B cell (primary cell): ENCODE measurements at regions not wholly inside any gene's neighbourhood (a gene's known extent, or its start where the extent isn't known, plus 50 kb on each side); places are given as distances from the start of the nearest gene placed in this dataset.

Source experiments
- ATAC-seq: fragments of 200-7000 bp; cut with Tn5 transposase; one replicate; pipeline ENCODE4 v1.10.0; 2021; ENCODE audit warnings: low read depth, mild to moderate bottlenecking, moderate number of reproducible peaks, moderate library complexity
- CTCF ChIA-PET: fragments of 350-600 bp; sonication (Branson Sonifier 250); formaldehyde crosslinking; loops from one replicate; lab custom pipeline; 2021; ENCODE audit warnings: antibody characterized with exemption, inconsistent platforms; lab: Charles Lee
- POLR2A ChIA-PET: fragments of 350-600 bp; sonication (Branson Sonifier 250); formaldehyde crosslinking; loops from one replicate; lab custom pipeline; 2021; ENCODE audit warnings: antibody characterized with exemption; lab: Charles Lee
- DNase-seq: peaks from one replicate; pipeline ENCODE4 v3.0.0; 2013
- H2AFZ ChIP-seq: 2 replicates; pipeline ENCODE4 v1.6.1; 2012; ENCODE audit warnings: mild to moderate bottlenecking, low read depth, low read length; ENCODE audit not compliant: insufficient read depth, poor library complexity, severe bottlenecking
- H3K27ac ChIP-seq, 2 donors: 1 replicate in 1 of 2; 2 replicates in 1 of 2; pipeline ENCODE4 v1.5.1; 2012 to 2013; ENCODE audit warnings: low read length in 2 of 2, mild to moderate bottlenecking in 2 of 2, moderate library complexity in 1 of 2
- H3K27me3 ChIP-seq, 4 experiments: fragments of 200-600 bp in 1 of 4; sonication (generic) in 1 of 4; replicated peaks in 1 of 4; 1 replicate in 2 of 4; 2 replicates in 2 of 4; pipeline versions ENCODE4 v1.6.1 to v1.7.0; 2013 to 2016; ENCODE audit warnings: low read length in 3 of 4, mild to moderate bottlenecking in 2 of 4, mixed read lengths in 1 of 4, moderate library complexity in 1 of 4; ENCODE audit not compliant: insufficient read depth in 4 of 4, control insufficient read depth in 3 of 4; ENCODE audit errors: control extremely low read depth in 1 of 4
- H3K36me3 ChIP-seq, 2 experiments: replicated peaks in 1 of 2; 1 replicate in 1 of 2; 2 replicates in 1 of 2; pipeline versions ENCODE4 v1.6.1 to v1.7.1; 2013; ENCODE audit warnings: low read length in 1 of 2; ENCODE audit not compliant: insufficient read depth in 2 of 2, control insufficient read depth in 1 of 2; ENCODE audit errors: control extremely low read depth in 1 of 2, extremely low read depth in 1 of 2
- H3K4me1 ChIP-seq, 2 donors: fragments of 200-600 bp in 1 of 2; sonication (generic) in 1 of 2; 1 replicate in 1 of 2; 2 replicates in 1 of 2; pipeline versions ENCODE4 v1.5.1 to v1.6.1; 2013 to 2017; ENCODE audit warnings: low read length in 2 of 2; ENCODE audit not compliant: control insufficient read depth in 2 of 2, insufficient read depth in 2 of 2
- H3K4me2 ChIP-seq: replicated peaks from 2 replicates; pipeline ENCODE3; 2012; ENCODE audit warnings: mild to moderate bottlenecking, low read depth, low read length; ENCODE audit not compliant: poor library complexity, severe bottlenecking
- H3K4me3 ChIP-seq, 5 experiments: fragments of 200-600 bp in 1 of 5; sonication (generic) in 1 of 5; 1 replicate in 3 of 5; 2 replicates in 2 of 5; pipeline versions ENCODE4 v1.5.1 to v1.7.0; 2011 to 2016; ENCODE audit warnings: low read length in 4 of 5, mild to moderate bottlenecking in 4 of 5, low read depth in 2 of 5, control low read depth in 1 of 5, moderate library complexity in 1 of 5; ENCODE audit not compliant: insufficient read depth in 1 of 5; ENCODE audit errors: control extremely low read depth in 1 of 5, extremely low read depth in 1 of 5
- H3K79me2 ChIP-seq: fragments of 200-600 bp; sonication (generic); one replicate; pipeline ENCODE4 v1.6.0; 2016; ENCODE audit warnings: low read length; ENCODE audit not compliant: control insufficient read depth, insufficient read depth
- H3K9ac ChIP-seq: fragments of 200-600 bp; sonication (generic); 2 replicates; pipeline ENCODE4 v1.6.1; 2017; ENCODE audit warnings: mild to moderate bottlenecking, low read length, moderate library complexity
- H3K9me3 ChIP-seq, 3 donors: one replicate each; pipeline versions ENCODE4 v1.6.1 to v1.7.1; 2013; ENCODE audit warnings: low read length in 2 of 3; ENCODE audit not compliant: control insufficient read depth in 2 of 3, insufficient read depth in 1 of 3; ENCODE audit errors: control extremely low read depth in 1 of 3
- H4K20me1 ChIP-seq: 2 replicates; pipeline ENCODE4 v1.6.0; 2012; ENCODE audit warnings: mild to moderate bottlenecking, low read length; ENCODE audit not compliant: insufficient read depth, control insufficient read depth, poor library complexity, severe bottlenecking
- H3K27ac Mint-ChIP-seq: one replicate; pipeline ENCODE4 v1.8.0; 2021; ENCODE audit warnings: mixed read lengths
- H3K27me3 Mint-ChIP-seq: one replicate; pipeline ENCODE4 v1.8.0; 2021; ENCODE audit warnings: mixed read lengths
- H3K4me1 Mint-ChIP-seq: one replicate; pipeline ENCODE4 v1.8.0; 2021; ENCODE audit warnings: mixed read lengths
- H3K4me3 Mint-ChIP-seq: one replicate; pipeline ENCODE4 v1.8.0; 2021; ENCODE audit warnings: mixed read lengths
- H3K9me3 Mint-ChIP-seq: one replicate; pipeline ENCODE4 v1.8.0; 2022; ENCODE audit warnings: mixed read lengths; ENCODE audit not compliant: insufficient read depth
- EZH2 ChIP-seq: IDR thresholded peaks from 2 replicates; pipeline ENCODE4 v1.6.1; 2012; ENCODE audit warnings: borderline replicate concordance, low read depth, mild to moderate bottlenecking, moderate library complexity, low read length; ENCODE audit not compliant: insufficient read depth, poor library complexity, severe bottlenecking
- WGBS: methylation state at CpG from one replicate; pipeline ENCODE4 v1.1.5; 2013; ENCODE audit warnings: missing lambda C conversion rate; ENCODE audit not compliant: insufficient coverage; 5-methylcytosine and 5-hydroxymethylcytosine counted together
- intact Hi-C: fragments of 100-400 bp; cut with micrococcal nuclease; formaldehyde crosslinking; loops from one replicate; pipeline ENCODE4 v1.10.0; 2022
- TF ChIP-seq, protein P1 (sequence below): fragments of 200-600 bp; IDR thresholded peaks from one replicate; pipeline ENCODE4 v1.8.0; 2022; ENCODE audit warnings: antibody characterized with exemption, mild to moderate bottlenecking

DNA sequence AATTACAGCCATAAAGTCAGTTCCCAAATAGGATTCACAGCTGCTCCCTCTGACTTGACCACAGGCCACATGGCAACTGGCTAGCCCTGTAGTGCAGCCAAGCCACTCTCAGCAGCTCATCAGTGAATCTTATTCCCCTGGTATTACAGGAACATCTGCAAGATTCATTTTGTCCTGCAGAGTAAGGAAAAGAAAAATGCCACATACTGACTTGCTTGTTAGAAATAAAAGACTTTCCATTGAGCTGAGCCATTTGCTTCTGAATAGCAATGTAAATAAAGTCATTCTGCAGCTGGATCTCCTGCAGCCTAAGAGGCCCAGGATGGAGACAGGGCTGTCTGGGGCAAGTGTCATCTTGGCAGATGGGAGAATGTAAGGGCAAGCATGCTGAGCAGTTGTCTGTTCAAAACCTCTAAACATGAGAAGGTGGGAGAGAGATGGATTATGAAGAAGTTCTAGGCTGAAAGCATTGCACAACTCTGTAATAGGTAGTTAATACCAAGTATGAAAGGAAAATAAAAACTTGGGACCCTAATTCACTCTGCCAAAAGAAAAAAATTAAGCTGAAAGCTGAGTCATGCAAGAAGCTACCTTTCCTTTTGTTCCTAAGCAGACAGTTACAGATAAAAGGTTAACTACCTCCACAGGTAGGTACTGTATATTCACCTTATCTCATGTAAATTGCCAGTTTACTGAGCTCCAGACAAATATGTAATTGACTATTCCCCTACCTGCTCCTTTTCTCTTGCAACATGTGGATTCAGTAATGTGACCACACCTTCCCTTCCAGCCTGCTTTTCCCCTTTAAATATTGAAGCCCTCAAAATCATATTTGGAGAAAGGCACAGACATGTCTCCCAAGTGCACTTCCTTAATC lies 244.4 kb upstream of the RAI14 start:
- ATAC-seq, result no peak
- Histone ChIP-seq H3K9me3 (no peaks in the 10 kb centered on the region), H3K4me3 (no peak overlapping the region), H4K20me1 (no peaks in the 10 kb centered on the region), H3K4me2 (no peak overlapping the region), H3K79me2 (no peaks in the 10 kb centered on the region), H3K4me1 (no peaks in the 10 kb centered on the region), H3K27ac (no peak overlapping the region), H2AFZ (no peak overlapping the region), H3K36me3 (no peaks in the 10 kb centered on the region), H3K27me3 (no peaks in the 10 kb centered on the region), H3K9ac (no peak overlapping the region)
- Mint-ChIP-seq H3K27me3 (peaks cover 3% of the 10 kb centered on the region), H3K9me3 (no peaks in the 10 kb centered on the region), H3K27ac (no peak overlapping the region), H3K4me3 (no peak overlapping the region), H3K4me1 (no peaks in the 10 kb centered on the region)
- TF ChIP-seq EZH2, result no peak
- TF ChIP-seq, protein P1, sequence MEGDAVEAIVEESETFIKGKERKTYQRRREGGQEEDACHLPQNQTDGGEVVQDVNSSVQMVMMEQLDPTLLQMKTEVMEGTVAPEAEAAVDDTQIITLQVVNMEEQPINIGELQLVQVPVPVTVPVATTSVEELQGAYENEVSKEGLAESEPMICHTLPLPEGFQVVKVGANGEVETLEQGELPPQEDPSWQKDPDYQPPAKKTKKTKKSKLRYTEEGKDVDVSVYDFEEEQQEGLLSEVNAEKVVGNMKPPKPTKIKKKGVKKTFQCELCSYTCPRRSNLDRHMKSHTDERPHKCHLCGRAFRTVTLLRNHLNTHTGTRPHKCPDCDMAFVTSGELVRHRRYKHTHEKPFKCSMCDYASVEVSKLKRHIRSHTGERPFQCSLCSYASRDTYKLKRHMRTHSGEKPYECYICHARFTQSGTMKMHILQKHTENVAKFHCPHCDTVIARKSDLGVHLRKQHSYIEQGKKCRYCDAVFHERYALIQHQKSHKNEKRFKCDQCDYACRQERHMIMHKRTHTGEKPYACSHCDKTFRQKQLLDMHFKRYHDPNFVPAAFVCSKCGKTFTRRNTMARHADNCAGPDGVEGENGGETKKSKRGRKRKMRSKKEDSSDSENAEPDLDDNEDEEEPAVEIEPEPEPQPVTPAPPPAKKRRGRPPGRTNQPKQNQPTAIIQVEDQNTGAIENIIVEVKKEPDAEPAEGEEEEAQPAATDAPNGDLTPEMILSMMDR, result no peak
- POLR2A ChIA-PET, result no interaction called here
- CTCF ChIA-PET, result no interaction called here
- DNase-seq, result no peak
- intact Hi-C loops, result no loop called here

DNA sequence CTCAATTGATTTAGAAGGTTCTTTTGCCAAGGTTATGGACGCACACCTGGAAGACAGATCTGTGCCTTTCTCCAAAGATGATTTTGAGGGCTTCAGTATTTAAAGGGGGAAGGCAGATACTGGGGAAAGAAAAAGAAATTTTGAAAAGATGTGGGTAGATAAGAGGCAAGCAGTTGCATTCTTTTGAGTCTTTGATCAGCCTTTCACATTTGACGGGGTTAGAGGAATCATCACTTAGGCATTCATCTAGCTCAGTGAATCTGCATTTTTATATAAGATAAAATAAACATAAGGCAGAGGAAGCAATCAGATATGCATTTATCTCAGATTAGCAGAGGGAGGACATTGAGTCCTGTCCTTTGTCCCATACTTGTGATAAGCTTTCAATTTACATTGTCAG lies 243.4 kb upstream of the RAI14 start:
- intact Hi-C loops, result no loop called here
- Histone ChIP-seq H3K9me3 (no peaks in the 10 kb centered on the region), H3K9ac (no peak overlapping the region), H3K27me3 (no peaks in the 10 kb centered on the region), H3K4me3 (no peak overlapping the region), H3K27ac (no peak overlapping the region), H2AFZ (no peak overlapping the region), H3K79me2 (no peaks in the 10 kb centered on the region), H4K20me1 (no peaks in the 10 kb centered on the region), H3K4me1 (no peaks in the 10 kb centered on the region), H3K36me3 (no peaks in the 10 kb centered on the region), H3K4me2 (no peak overlapping the region)
- H3K9me3 Mint-ChIP-seq, result no peaks in the 10 kb centered on the region
- POLR2A ChIA-PET, result no interaction called here
- DNase-seq (no peak), ATAC-seq (no peak)
- no peak overlapping the region for H3K27ac Mint-ChIP-seq
- H3K27me3 Mint-ChIP-seq, result peaks cover 3% of the 10 kb centered on the region
- no peak overlapping the region for H3K4me3 Mint-ChIP-seq
- CTCF ChIA-PET, result no interaction called here
- H3K4me1 Mint-ChIP-seq, result no peaks in the 10 kb centered on the region
- TF ChIP-seq, protein P1, result no peak
- TF ChIP-seq EZH2, result no peak
- WGBS, result 86% methylated on average over 1 of the region's 2 CpGs
